Left ventricle myocardium inferior (tissue), 1 donor: ENCODE measurements at regions not wholly inside any gene's neighbourhood (a gene's known extent, or its start where the extent isn't known, plus 50 kb on each side); places are given as distances from the start of the nearest gene placed in this dataset.
A peak's percentile ranks its signal among the peaks of the same experiment; 100 is the strongest.

Experiments used
- DNase-seq: peaks from one replicate; pipeline ENCODE4 v3.0.0-alpha.2; 2020
- H3K27ac ChIP-seq: fragments of 200-600 bp; replicated peaks from 2 replicates; pipeline ENCODE4 v1.8.0; 2021
- H3K27me3 ChIP-seq: fragments of 200-600 bp; 2 replicates; pipeline ENCODE4 v1.8.0; 2021; ENCODE audit warnings: low read depth
- H3K36me3 ChIP-seq: fragments of 200-600 bp; 2 replicates; pipeline ENCODE4 v1.8.0; 2021
- H3K4me1 ChIP-seq: fragments of 200-600 bp; 2 replicates; pipeline ENCODE4 v1.8.0; 2021
- H3K4me3 ChIP-seq: fragments of 200-600 bp; 2 replicates; pipeline ENCODE4 v1.8.0; 2021; ENCODE audit warnings: mild to moderate bottlenecking, moderate library complexity
- H3K9me3 ChIP-seq: fragments of 200-600 bp; replicated peaks from 2 replicates; pipeline ENCODE4 v1.8.0; 2021
- CTCF ChIP-seq: fragments of 200-600 bp; IDR thresholded peaks from 2 replicates; pipeline ENCODE4 v1.8.0; 2021; ENCODE audit warnings: antibody characterized with exemption, mild to moderate bottlenecking, borderline replicate concordance
- intact Hi-C: fragments of 100-400 bp; cut with micrococcal nuclease; formaldehyde crosslinking; loops from one replicate; pipeline ENCODE4 v1.11.0; 2022
- donor health status: DM: no; HTN: yes; CAD: no; lungs with severe emphysema.

- intact Hi-C loops = no loop called here
- no peak for DNase-seq
- H3K27ac ChIP-seq = no peak overlapping the region
- no peak overlapping the region for H3K4me3 ChIP-seq
- H3K9me3 ChIP-seq = no peaks in the 10 kb centered on the region
- peaks cover 22% of the 10 kb centered on the region for H3K4me1 ChIP-seq
- H3K27me3 ChIP-seq = no peaks in the 10 kb centered on the region
- no peaks in the 10 kb centered on the region for H3K36me3 ChIP-seq
- TF ChIP-seq CTCF = no peak
Measured at GRCh38 chr12:88303335-88303734, 161.2 kb downstream of the TMTC3 start.

- no peak overlapping the region for H3K27ac ChIP-seq
- H3K9me3 ChIP-seq = no peaks in the 10 kb centered on the region
- TF ChIP-seq CTCF = no peak
- DNase-seq = no peak
- H3K4me3 ChIP-seq = no peak overlapping the region
- no peaks in the 10 kb centered on the region for H3K36me3 ChIP-seq
- H3K4me1 ChIP-seq = peaks cover 33% of the 10 kb centered on the region
- H3K27me3 ChIP-seq = no peaks in the 10 kb centered on the region
- intact Hi-C loops = no loop called here
Measured at GRCh38 chr12:88305254-88305890, 163.3 kb downstream of the TMTC3 start.

GRCh38 chr12:88306471-88307069 is 164.5 kb downstream of the TMTC3 start:
- no peak overlapping the region for H3K4me3 ChIP-seq
- intact Hi-C loops = no loop called here
- H3K9me3 ChIP-seq = no peaks in the 10 kb centered on the region
- no peaks in the 10 kb centered on the region for H3K36me3 ChIP-seq
- no peak overlapping the region for H3K27ac ChIP-seq
- TF ChIP-seq CTCF = no peak
- H3K4me1 ChIP-seq = peaks cover 39% of the 10 kb centered on the region
- H3K27me3 ChIP-seq = no peaks in the 10 kb centered on the region
- no peak for DNase-seq

- Histone ChIP-seq H3K9me3 (no peaks in the 10 kb centered on the region), H3K36me3 (no peaks in the 10 kb centered on the region), H3K4me1 (peaks cover 39% of the 10 kb centered on the region), H3K4me3 (no peak overlapping the region), H3K27ac (no peak overlapping the region), H3K27me3 (no peaks in the 10 kb centered on the region)
- no peak for DNase-seq
- intact Hi-C loops = no loop called here
- TF ChIP-seq CTCF = no peak
Measured at GRCh38 chr12:88307961-88308360, 165.9 kb downstream of the TMTC3 start.

GRCh38 chr12:88308825-88309224 is 166.7 kb downstream of the TMTC3 start:
- no peaks in the 10 kb centered on the region for H3K36me3 ChIP-seq
- peaks cover 39% of the 10 kb centered on the region for H3K4me1 ChIP-seq
- no peak for TF ChIP-seq CTCF
- intact Hi-C loops = no loop called here
- no peaks in the 10 kb centered on the region for H3K9me3 ChIP-seq
- H3K4me3 ChIP-seq = no peak overlapping the region
- DNase-seq = no peak
- H3K27ac ChIP-seq = peak overlapping the region; percentile 54
- no peaks in the 10 kb centered on the region for H3K27me3 ChIP-seq
